Muscle layer of duodenum (tissue), 2 donors: ENCODE measurements at regions not wholly inside any gene's neighbourhood (a gene's known extent, or its start where the extent isn't known, plus 50 kb on each side); places are given as distances from the start of the nearest gene placed in this dataset.

Source experiments
- H3K27ac ChIP-seq: one replicate; pipeline ENCODE4 v1.7.0; 2013; ENCODE audit warnings: mild to moderate bottlenecking, low read length
- H3K27me3 ChIP-seq: one replicate; pipeline ENCODE4 v1.7.0; 2013; ENCODE audit warnings: low read depth, mild to moderate bottlenecking, control low read depth, low read length
- H3K36me3 ChIP-seq, 2 donors: one replicate each; pipeline ENCODE4 v1.7.0; 2013; ENCODE audit warnings: low read length in 2 of 2, control low read depth in 1 of 2, mild to moderate bottlenecking in 1 of 2; ENCODE audit not compliant: insufficient read depth in 2 of 2, control insufficient read depth in 1 of 2
- H3K4me1 ChIP-seq, 2 donors: one replicate each; pipeline ENCODE4 v1.7.0; 2013; ENCODE audit warnings: low read length in 2 of 2, mild to moderate bottlenecking in 2 of 2, control low read depth in 1 of 2, moderate library complexity in 1 of 2; ENCODE audit not compliant: insufficient read depth in 2 of 2, control insufficient read depth in 1 of 2
- H3K4me3 ChIP-seq, 2 donors: one replicate each; pipeline ENCODE4 v1.7.0; 2013; ENCODE audit warnings: low read length in 2 of 2, low read depth in 1 of 2, mild to moderate bottlenecking in 1 of 2
- H3K9me3 ChIP-seq, 2 donors: one replicate each; pipeline ENCODE4 v1.7.0; 2013; ENCODE audit warnings: low read length in 2 of 2, control low read depth in 1 of 2, mild to moderate bottlenecking in 1 of 2; ENCODE audit not compliant: control insufficient read depth in 1 of 2
- donor health status: healthy.

- no peak overlapping the region for H3K4me3 ChIP-seq
- H3K9me3 ChIP-seq: peaks cover 0 to 7% of the 10 kb centered on the region in 2 donors
- H3K4me1 ChIP-seq: no peaks in the 10 kb centered on the region
- H3K36me3 ChIP-seq: no peaks in the 10 kb centered on the region
- H3K27me3 ChIP-seq: no peaks in the 10 kb centered on the region
- H3K27ac ChIP-seq: no peak overlapping the region
These were observed 199.4 kb upstream of the RTL1 start for GRCh38 chr14:101102875-101103274.

GRCh38 chr14:101103321-101103901 is 199.9 kb upstream of the RTL1 start:
- H3K4me1 ChIP-seq: no peaks in the 10 kb centered on the region
- no peaks in the 10 kb centered on the region for H3K36me3 ChIP-seq
- H3K9me3 ChIP-seq: peaks cover 0 to 7% of the 10 kb centered on the region in 2 donors
- H3K27ac ChIP-seq: no peak overlapping the region
- H3K4me3 ChIP-seq: no peak overlapping the region
- no peaks in the 10 kb centered on the region for H3K27me3 ChIP-seq

GRCh38 chr14:101104485-101104884 is 201.0 kb upstream of the RTL1 start:
- peaks cover 0 to 7% of the 10 kb centered on the region in 2 donors for H3K9me3 ChIP-seq
- H3K27me3 ChIP-seq: no peaks in the 10 kb centered on the region
- no peaks in the 10 kb centered on the region for H3K36me3 ChIP-seq
- no peak overlapping the region for H3K27ac ChIP-seq
- H3K4me3 ChIP-seq: no peak overlapping the region
- no peaks in the 10 kb centered on the region for H3K4me1 ChIP-seq

- H3K4me1 ChIP-seq: no peaks in the 10 kb centered on the region
- no peak overlapping the region for H3K27ac ChIP-seq
- no peaks in the 10 kb centered on the region for H3K36me3 ChIP-seq
- H3K9me3 ChIP-seq: peaks cover 0 to 7% of the 10 kb centered on the region in 2 donors
- no peaks in the 10 kb centered on the region for H3K27me3 ChIP-seq
- H3K4me3 ChIP-seq: no peak overlapping the region
These were observed 201.5 kb upstream of the RTL1 start for GRCh38 chr14:101105045-101105444.

GRCh38 chr14:101108579-101109346 is 205.2 kb upstream of the RTL1 start:
- Histone ChIP-seq H3K36me3 (no peaks in the 10 kb centered on the region), H3K4me1 (no peaks in the 10 kb centered on the region), H3K4me3 (no peak overlapping the region), H3K27ac (no peak overlapping the region), H3K9me3 (no peaks in the 10 kb centered on the region), H3K27me3 (no peaks in the 10 kb centered on the region)

- H3K9me3 ChIP-seq: no peaks in the 10 kb centered on the region
- no peaks in the 10 kb centered on the region for H3K27me3 ChIP-seq
These were observed 205.8 kb upstream of the RTL1 start for GRCh38 chr14:101109347-101109638.

GRCh38 chr14:101109981-101110728 is 206.6 kb upstream of the RTL1 start:
- H3K27me3 ChIP-seq: no peaks in the 10 kb centered on the region
- H3K4me3 ChIP-seq: no peak overlapping the region
- no peaks in the 10 kb centered on the region for H3K9me3 ChIP-seq
- H3K27ac ChIP-seq: no peak overlapping the region
- no peaks in the 10 kb centered on the region for H3K36me3 ChIP-seq
- no peaks in the 10 kb centered on the region for H3K4me1 ChIP-seq

More at GRCh38 chr14:101109347-101109638, 205.8 kb upstream of the RTL1 start:
- Histone ChIP-seq H3K36me3 (no peaks in the 10 kb centered on the region), H3K4me1 (no peaks in the 10 kb centered on the region), H3K4me3 (no peak overlapping the region), H3K27ac (no peak overlapping the region)

GRCh38 chr14:101110729-101111619 is 207.5 kb upstream of the RTL1 start:
- Histone ChIP-seq H3K4me1 (no peaks in the 10 kb centered on the region), H3K4me3 (no peak overlapping the region), H3K27ac (no peak overlapping the region), H3K27me3 (no peaks in the 10 kb centered on the region), H3K36me3 (no peaks in the 10 kb centered on the region), H3K9me3 (no peaks in the 10 kb centered on the region)

- Histone ChIP-seq H3K27ac (no peak overlapping the region), H3K4me3 (no peak overlapping the region), H3K9me3 (no peaks in the 10 kb centered on the region), H3K36me3 (no peaks in the 10 kb centered on the region), H3K27me3 (no peaks in the 10 kb centered on the region), H3K4me1 (no peaks in the 10 kb centered on the region)
These were observed 208.2 kb upstream of the RTL1 start for GRCh38 chr14:101111620-101112290.

- Histone ChIP-seq H3K4me3 (no peak overlapping the region), H3K9me3 (no peaks in the 10 kb centered on the region), H3K4me1 (no peaks in the 10 kb centered on the region), H3K27ac (no peak overlapping the region), H3K36me3 (no peaks in the 10 kb centered on the region), H3K27me3 (no peaks in the 10 kb centered on the region)
These were observed 209.0 kb upstream of the RTL1 start for GRCh38 chr14:101112351-101113107.
